ENCODE measurements at regions not wholly inside any gene's neighbourhood (a gene's known extent, or its start where the extent isn't known, plus 50 kb on each side); places are given as distances from the start of the nearest gene placed in this dataset.
"Not testable (repeated sequence)": the region's sequence is repeated elsewhere in the genome, so short reads cannot be mapped to it uniquely, and the experiment has no call there.

DNA sequence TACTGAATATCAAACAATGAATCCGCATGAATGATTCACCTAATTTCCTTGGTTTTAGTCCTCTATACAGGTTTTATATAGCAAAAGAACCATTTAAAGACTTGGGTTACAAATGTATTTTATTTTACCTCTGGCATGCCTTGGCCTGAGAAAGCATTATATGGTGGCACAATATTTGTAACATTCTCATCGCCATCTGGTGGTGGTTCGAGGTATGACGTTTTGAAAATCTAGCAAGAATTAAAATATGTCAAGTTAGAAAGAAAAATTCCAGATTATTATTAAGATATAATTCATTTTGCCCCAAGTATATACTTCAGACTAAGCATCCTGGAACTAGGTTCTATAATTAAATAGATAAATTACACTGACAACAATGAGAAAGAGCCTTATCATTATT lies 445.9 kb downstream of the ZNF33B start:
- BruUV-seq (replicated peaks); H3K4me2 ChIP-seq (ENCODE audit: low read length); H3K9me3 ChIP-seq (ENCODE audit: control insufficient read depth in 1 of 2, insufficient read depth in 1 of 2, low read depth in 1 of 2, low read length in 2 of 2); POLR2A ChIA-PET; CTCF ChIA-PET; H3K27ac ChIP-seq (ENCODE audit: low read depth, low read length); H3K79me2 ChIP-seq (ENCODE audit: insufficient read depth, low read length); H2AFZ ChIP-seq (ENCODE audit: low read depth, low read length, poor library complexity, severe bottlenecking); H3K36me3 ChIP-seq (ENCODE audit: control insufficient read depth in 1 of 2, insufficient read depth in 2 of 2, low read length in 2 of 2); H3K9ac ChIP-seq (ENCODE audit: low read length); intact Hi-C loops (cut with micrococcal nuclease); H3K4me3 ChIP-seq (replicated peaks in 1 of 2; ENCODE audit: low read depth in 1 of 2, low read length in 2 of 2); DNase-seq (ENCODE audit: low read depth, low spot score); H3K9me2 ChIP-seq (ENCODE audit: insufficient read depth); H3K4me1 ChIP-seq (ENCODE audit: control insufficient read depth in 1 of 2, insufficient read depth in 2 of 2, low read length in 2 of 2); H4K20me1 ChIP-seq (ENCODE audit: insufficient read depth); RAD21 ChIA-PET (ENCODE audit: low non-redundant PET in 1 of 2, low total read pairs in 2 of 2, uncharacterized antibody in 2 of 2, unreplicated experiment in 2 of 2); H3K27me3 ChIP-seq (ENCODE audit: insufficient read depth, low read length); ATAC-seq: not testable (repeated sequence)
- TF ChIP-seq RAD21 (IDR thresholded peaks at IDR 0.05; ENCODE audit: low read depth) = 0 out of 2 replicates have a peak, but pooled peaks have one; percentile 32
- TF ChIP-seq, protein P1, sequence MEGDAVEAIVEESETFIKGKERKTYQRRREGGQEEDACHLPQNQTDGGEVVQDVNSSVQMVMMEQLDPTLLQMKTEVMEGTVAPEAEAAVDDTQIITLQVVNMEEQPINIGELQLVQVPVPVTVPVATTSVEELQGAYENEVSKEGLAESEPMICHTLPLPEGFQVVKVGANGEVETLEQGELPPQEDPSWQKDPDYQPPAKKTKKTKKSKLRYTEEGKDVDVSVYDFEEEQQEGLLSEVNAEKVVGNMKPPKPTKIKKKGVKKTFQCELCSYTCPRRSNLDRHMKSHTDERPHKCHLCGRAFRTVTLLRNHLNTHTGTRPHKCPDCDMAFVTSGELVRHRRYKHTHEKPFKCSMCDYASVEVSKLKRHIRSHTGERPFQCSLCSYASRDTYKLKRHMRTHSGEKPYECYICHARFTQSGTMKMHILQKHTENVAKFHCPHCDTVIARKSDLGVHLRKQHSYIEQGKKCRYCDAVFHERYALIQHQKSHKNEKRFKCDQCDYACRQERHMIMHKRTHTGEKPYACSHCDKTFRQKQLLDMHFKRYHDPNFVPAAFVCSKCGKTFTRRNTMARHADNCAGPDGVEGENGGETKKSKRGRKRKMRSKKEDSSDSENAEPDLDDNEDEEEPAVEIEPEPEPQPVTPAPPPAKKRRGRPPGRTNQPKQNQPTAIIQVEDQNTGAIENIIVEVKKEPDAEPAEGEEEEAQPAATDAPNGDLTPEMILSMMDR (IDR thresholded peaks at IDR 0.05 in 2 of 3, conservative IDR thresholded peaks at IDR 0.05 in 1 of 3; ENCODE audit: borderline replicate concordance in 1 of 3, insufficient read depth in 1 of 3, low read depth in 2 of 3, low read length in 2 of 3) = peak in 2 of 3 experiments; percentile 33 to 35; a peak in 2 of 6 replicates

- H3K27me3 ChIP-seq (ENCODE audit: insufficient read depth, low read length); H3K79me2 ChIP-seq (ENCODE audit: insufficient read depth, low read length); H3K4me1 ChIP-seq (ENCODE audit: control insufficient read depth in 1 of 2, insufficient read depth in 2 of 2, low read length in 2 of 2); H4K20me1 ChIP-seq (ENCODE audit: insufficient read depth); H3K9me3 ChIP-seq (ENCODE audit: control insufficient read depth in 1 of 2, insufficient read depth in 1 of 2, low read depth in 1 of 2, low read length in 2 of 2); BruUV-seq (replicated peaks); H3K9me2 ChIP-seq (ENCODE audit: insufficient read depth); DNase-seq (ENCODE audit: low read depth, low spot score); ATAC-seq; POLR2A ChIA-PET; RAD21 ChIA-PET (ENCODE audit: low non-redundant PET in 1 of 2, low total read pairs in 2 of 2, uncharacterized antibody in 2 of 2, unreplicated experiment in 2 of 2); H3K9ac ChIP-seq (ENCODE audit: low read length); H3K4me2 ChIP-seq (ENCODE audit: low read length); H3K4me3 ChIP-seq (replicated peaks in 1 of 2; ENCODE audit: low read depth in 1 of 2, low read length in 2 of 2); intact Hi-C loops (cut with micrococcal nuclease); H3K36me3 ChIP-seq (ENCODE audit: control insufficient read depth in 1 of 2, insufficient read depth in 2 of 2, low read length in 2 of 2); H2AFZ ChIP-seq (ENCODE audit: low read depth, low read length, poor library complexity, severe bottlenecking); CTCF ChIA-PET; H3K27ac ChIP-seq (ENCODE audit: low read depth, low read length): not testable (repeated sequence)
Observed at GRCh38 chr10:42187501-42188195, 450.7 kb downstream of the ZNF33B start.
